Endodermal cell (in vitro differentiated cells): ENCODE measurements at regions not wholly inside any gene's neighbourhood (a gene's known extent, or its start where the extent isn't known, plus 50 kb on each side); places are given as distances from the start of the nearest gene placed in this dataset.
"Not testable (repeated sequence)": the region's sequence is repeated elsewhere in the genome, so short reads cannot be mapped to it uniquely, and the experiment has no call there.

Source experiments
- DNase-seq: peaks from one replicate; pipeline ENCODE4 v3.0.0-alpha.2; 2017
- H3K27ac ChIP-seq: 2 replicates; pipeline ENCODE4 v1.5.1; 2013; ENCODE audit warnings: mild to moderate bottlenecking, low read depth, low read length, moderate library complexity
- H3K27me3 ChIP-seq: 2 replicates; pipeline ENCODE4 v1.6.1; 2013; ENCODE audit warnings: mild to moderate bottlenecking, low read length, moderate library complexity; ENCODE audit not compliant: insufficient read depth, control insufficient read depth, poor library complexity, severe bottlenecking
- H3K36me3 ChIP-seq: 2 replicates; pipeline ENCODE4 v1.7.0; 2013; ENCODE audit warnings: mild to moderate bottlenecking, low read length, moderate library complexity; ENCODE audit not compliant: control insufficient read depth, insufficient read depth
- H3K4me1 ChIP-seq: one replicate; pipeline ENCODE4 v1.7.0; 2013; ENCODE audit warnings: low read length; ENCODE audit not compliant: control insufficient read depth, insufficient read depth
- H3K4me3 ChIP-seq: 2 replicates; pipeline ENCODE4 v1.5.1; 2013; ENCODE audit warnings: mild to moderate bottlenecking, low read length, moderate library complexity
- H3K9ac ChIP-seq: 2 replicates; pipeline ENCODE4 v1.6.1; 2013; ENCODE audit warnings: mild to moderate bottlenecking, low read length, moderate library complexity; ENCODE audit not compliant: poor library complexity, severe bottlenecking; ENCODE audit errors: extremely low read depth
- H3K9me3 ChIP-seq: 2 replicates; pipeline ENCODE4 v1.6.1; 2013; ENCODE audit warnings: mild to moderate bottlenecking, low read length, moderate library complexity; ENCODE audit not compliant: control insufficient read depth
- H3K27ac Mint-ChIP-seq: 2 replicates; pipeline ENCODE4 v1.8.0; 2020; ENCODE audit warnings: mixed read lengths
- H3K27me3 Mint-ChIP-seq: 2 replicates; pipeline ENCODE4 v1.8.0; 2021; ENCODE audit warnings: mild to moderate bottlenecking, mixed read lengths; ENCODE audit not compliant: insufficient read depth
- H3K36me3 Mint-ChIP-seq: 2 replicates; pipeline ENCODE4 v1.8.0; 2020; ENCODE audit warnings: low read depth, mixed read lengths
- H3K4me1 Mint-ChIP-seq: 2 replicates; pipeline ENCODE4 v1.8.0; 2020; ENCODE audit warnings: mixed read lengths
- H3K4me3 Mint-ChIP-seq: 2 replicates; pipeline ENCODE4 v1.8.0; 2020; ENCODE audit warnings: mild to moderate bottlenecking, moderate library complexity, mixed read lengths
- H3K9me3 Mint-ChIP-seq: 2 replicates; pipeline ENCODE4 v1.8.0; 2020; ENCODE audit warnings: mild to moderate bottlenecking, mixed read lengths
- WGBS, 2 experiments: methylation state at CpG; one replicate each; pipeline versions ENCODE4 v1.1.5 to v1.1.7; 2013; ENCODE audit warnings: missing lambda C conversion rate in 2 of 2, mixed read lengths in 1 of 2; ENCODE audit not compliant: insufficient coverage in 1 of 2, insufficient read length in 1 of 2; 5-methylcytosine and 5-hydroxymethylcytosine counted together
- TF ChIP-seq, protein P1 (sequence below): fragments of 200-600 bp; sonication (generic); conservative IDR thresholded peaks from 2 replicates; pipeline ENCODE4 v1.5.0; 2021; ENCODE audit warnings: antibody characterized with exemption, mild to moderate bottlenecking

DNA sequence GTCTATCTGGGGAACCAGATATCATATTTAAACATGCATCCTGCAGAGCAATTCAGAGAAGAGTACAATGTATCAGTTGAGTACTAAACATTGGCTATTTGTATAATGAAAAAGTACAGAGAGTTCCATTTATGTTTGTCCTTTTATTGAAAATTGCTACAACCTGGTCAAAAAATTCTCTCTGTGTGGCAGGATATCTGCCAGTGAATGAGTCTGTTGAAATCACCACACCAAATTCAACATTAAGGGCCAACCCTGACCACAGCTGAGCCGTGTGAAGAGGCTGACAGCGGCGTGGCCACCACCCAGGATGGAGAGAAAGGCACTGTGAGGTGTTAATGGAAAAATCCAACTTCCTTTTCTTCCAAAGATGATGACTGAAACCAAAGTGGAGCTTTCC is 422.7 kb upstream of the PIK3R1 start:
- Mint-ChIP-seq H3K4me1 (peaks cover 12% of the 10 kb centered on the region), H3K27me3 (no peaks in the 10 kb centered on the region), H3K27ac (no peak overlapping the region), H3K9me3 (peaks cover under 1% of the 10 kb centered on the region), H3K4me3 (no peak overlapping the region), H3K36me3 (peaks cover 5% of the 10 kb centered on the region)
- H3K4me3 ChIP-seq: no peak overlapping the region
- H3K9ac ChIP-seq: no peak overlapping the region
- H3K4me1 ChIP-seq: no peaks in the 10 kb centered on the region
- no peak overlapping the region for H3K27ac ChIP-seq
- TF ChIP-seq, protein P1, sequence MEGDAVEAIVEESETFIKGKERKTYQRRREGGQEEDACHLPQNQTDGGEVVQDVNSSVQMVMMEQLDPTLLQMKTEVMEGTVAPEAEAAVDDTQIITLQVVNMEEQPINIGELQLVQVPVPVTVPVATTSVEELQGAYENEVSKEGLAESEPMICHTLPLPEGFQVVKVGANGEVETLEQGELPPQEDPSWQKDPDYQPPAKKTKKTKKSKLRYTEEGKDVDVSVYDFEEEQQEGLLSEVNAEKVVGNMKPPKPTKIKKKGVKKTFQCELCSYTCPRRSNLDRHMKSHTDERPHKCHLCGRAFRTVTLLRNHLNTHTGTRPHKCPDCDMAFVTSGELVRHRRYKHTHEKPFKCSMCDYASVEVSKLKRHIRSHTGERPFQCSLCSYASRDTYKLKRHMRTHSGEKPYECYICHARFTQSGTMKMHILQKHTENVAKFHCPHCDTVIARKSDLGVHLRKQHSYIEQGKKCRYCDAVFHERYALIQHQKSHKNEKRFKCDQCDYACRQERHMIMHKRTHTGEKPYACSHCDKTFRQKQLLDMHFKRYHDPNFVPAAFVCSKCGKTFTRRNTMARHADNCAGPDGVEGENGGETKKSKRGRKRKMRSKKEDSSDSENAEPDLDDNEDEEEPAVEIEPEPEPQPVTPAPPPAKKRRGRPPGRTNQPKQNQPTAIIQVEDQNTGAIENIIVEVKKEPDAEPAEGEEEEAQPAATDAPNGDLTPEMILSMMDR: no peak
- WGBS, 2 experiments: 86% methylated on average over 3 of the region's 3 CpGs; no CpG with 5 or more reads in 1 of the 2 experiments
- H3K9me3 ChIP-seq: peaks cover 8% of the 10 kb centered on the region
- DNase-seq: no peak
- no peaks in the 10 kb centered on the region for H3K36me3 ChIP-seq
- H3K27me3 ChIP-seq: no peaks in the 10 kb centered on the region

DNA sequence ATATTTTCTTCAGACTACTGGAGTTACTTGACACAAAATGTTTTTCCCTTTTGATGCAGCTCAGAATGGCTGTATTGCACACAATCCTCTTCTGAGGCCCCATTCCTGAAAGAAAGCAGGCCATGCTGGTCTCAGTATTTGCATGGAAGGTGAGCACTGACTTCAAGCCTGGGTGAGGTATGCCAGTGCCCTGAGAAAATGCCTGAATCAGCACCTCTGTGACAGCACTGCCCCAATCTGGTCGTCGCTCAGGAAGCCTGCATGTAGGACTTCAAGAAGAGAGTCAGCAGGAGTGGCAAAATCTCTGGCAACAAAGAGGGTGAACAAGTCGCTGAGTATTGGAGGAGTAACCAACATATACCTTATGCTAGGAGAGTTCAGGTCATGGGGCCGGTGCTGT is 425.2 kb upstream of the PIK3R1 start:
- Mint-ChIP-seq H3K9me3 (peaks cover 3% of the 10 kb centered on the region), H3K27me3 (no peaks in the 10 kb centered on the region), H3K4me1 (peaks cover 19% of the 10 kb centered on the region), H3K27ac (no peak overlapping the region), H3K4me3 (no peak overlapping the region), H3K36me3 (no peaks in the 10 kb centered on the region)
- Histone ChIP-seq H3K9me3 (no peaks in the 10 kb centered on the region), H3K27ac (no peak overlapping the region), H3K27me3 (no peaks in the 10 kb centered on the region), H3K4me1 (no peaks in the 10 kb centered on the region), H3K4me3 (no peak overlapping the region), H3K36me3 (no peaks in the 10 kb centered on the region), H3K9ac (no peak overlapping the region)
- DNase-seq: no peak
- WGBS, 2 experiments: 90 to 96% methylated on average over 4 of the region's 4 CpGs
- TF ChIP-seq, protein P1: no peak

DNA sequence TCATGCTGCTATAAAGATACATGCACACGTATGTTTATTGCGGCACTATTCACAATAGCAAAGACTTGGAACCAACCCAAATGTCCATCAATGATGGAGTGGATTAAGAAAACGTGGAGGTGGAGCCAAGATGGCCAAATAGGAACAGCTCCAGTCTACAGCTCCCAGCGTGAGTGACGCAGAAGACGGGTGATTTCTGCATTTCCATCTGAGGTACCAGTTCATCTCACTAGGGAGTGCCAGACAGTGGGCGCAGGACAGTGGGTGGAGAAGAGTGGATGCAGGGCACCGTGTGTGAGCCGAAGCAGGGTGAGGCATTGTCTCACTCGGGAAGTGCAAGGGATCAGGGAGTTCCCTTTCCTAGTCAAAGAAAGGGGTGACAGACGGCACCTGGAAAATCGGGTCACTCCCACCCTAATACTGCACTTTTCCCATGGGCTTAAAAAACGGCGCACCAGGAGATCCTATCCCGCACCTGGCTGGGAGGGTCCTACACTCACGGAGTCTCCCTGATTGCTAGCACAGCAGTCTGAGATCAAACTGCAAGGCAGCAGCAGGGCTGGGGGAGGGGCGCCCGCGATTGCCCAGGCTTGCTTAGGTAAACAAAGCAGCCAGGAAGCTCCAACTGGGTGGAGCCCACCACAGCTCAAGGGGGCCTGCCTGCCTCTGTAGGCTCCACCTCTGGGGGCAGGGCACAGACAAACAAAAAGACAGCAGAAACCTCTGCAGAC is 435.5 kb upstream of the PIK3R1 start:
- not testable (repeated sequence) for H3K27me3 ChIP-seq, H3K27me3 Mint-ChIP-seq, H3K4me1 Mint-ChIP-seq, H3K27ac Mint-ChIP-seq, H3K4me1 ChIP-seq, H3K4me3 ChIP-seq, H3K27ac ChIP-seq, H3K9ac ChIP-seq, H3K9me3 ChIP-seq, H3K36me3 ChIP-seq
- peak overlapping the region; percentile 33 for H3K4me3 Mint-ChIP-seq
- H3K9me3 Mint-ChIP-seq: peaks cover 53% of the 10 kb centered on the region
- H3K36me3 Mint-ChIP-seq: peaks cover 20% of the 10 kb centered on the region
- peak; percentile 73 for DNase-seq
- 80 to 82% methylated on average over 5 to 19 of the region's 19 CpGs for WGBS, 2 experiments

DNA sequence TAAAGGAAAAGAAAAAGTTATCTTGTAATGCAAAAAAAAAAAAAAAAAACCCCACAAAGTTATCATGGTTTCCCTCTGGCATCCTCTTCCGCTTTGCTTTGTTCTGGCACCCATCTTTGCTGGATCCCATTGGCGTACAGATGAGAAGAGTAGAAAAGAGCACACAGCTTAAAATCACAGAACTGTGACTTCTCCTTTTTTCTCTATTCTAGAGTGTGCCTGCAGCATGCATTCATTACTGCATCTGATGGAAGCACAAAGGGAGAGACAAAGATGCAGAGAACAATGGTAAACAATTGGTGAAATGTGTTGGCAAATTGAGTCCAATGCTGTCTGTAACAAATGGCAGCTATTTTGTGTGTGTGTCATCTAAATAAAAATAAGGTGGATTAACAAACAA is 440.8 kb upstream of the PIK3R1 start:
- TF ChIP-seq, protein P1: no peak
- peaks cover 9% of the 10 kb centered on the region for H3K36me3 Mint-ChIP-seq
- H3K4me3 Mint-ChIP-seq: no peak overlapping the region
- no peak overlapping the region for H3K27ac Mint-ChIP-seq
- no peak for DNase-seq
- Histone ChIP-seq H3K27ac (no peak overlapping the region), H3K4me1 (no peaks in the 10 kb centered on the region), H3K9me3 (peaks cover 5% of the 10 kb centered on the region), H3K4me3 (no peak overlapping the region), H3K27me3 (no peaks in the 10 kb centered on the region), H3K36me3 (no peaks in the 10 kb centered on the region), H3K9ac (no peak overlapping the region)
- WGBS, 2 experiments: 89 to 100% methylated on average over 2 of the region's 2 CpGs
- H3K4me1 Mint-ChIP-seq: peaks cover 25% of the 10 kb centered on the region
- H3K9me3 Mint-ChIP-seq: peaks cover 20% of the 10 kb centered on the region
- H3K27me3 Mint-ChIP-seq: no peaks in the 10 kb centered on the region
